ENCODE measurements at regions not wholly inside any gene's neighbourhood (a gene's known extent, or its start where the extent isn't known, plus 50 kb on each side); places are given as distances from the start of the nearest gene placed in this dataset.

GRCh38 chr15:77731945-77732344 is 99.2 kb upstream of the LINGO1 start:
- Histone ChIP-seq H2AFZ (ENCODE audit: low read length) (no peak overlapping the region), H3K36me3 (replicated peaks; ENCODE audit: insufficient read depth, low read length) (no peaks in the 10 kb centered on the region), H4K20me1 (ENCODE audit: insufficient read depth, low read length) (no peaks in the 10 kb centered on the region), H3F3A (ENCODE audit: insufficient read depth, low read length) (no peaks in the 10 kb centered on the region), H3K9me3 (replicated peaks; ENCODE audit: insufficient read depth, low read length) (no peaks in the 10 kb centered on the region), H3K27ac (ENCODE audit: low read length) (no peak overlapping the region), H3K79me2 (ENCODE audit: low read length) (no peaks in the 10 kb centered on the region), H3K27me3 (replicated peaks; ENCODE audit: insufficient read depth, low read length) (peaks cover 40% of the 10 kb centered on the region), H3K9me2 (replicated peaks; ENCODE audit: insufficient read depth, low read length) (no peaks in the 10 kb centered on the region), H3K4me2 (ENCODE audit: low read depth, low read length) (no peak overlapping the region), H3K4me3 (ENCODE audit: low read length) (no peak overlapping the region), H3K4me1 (ENCODE audit: low read length) (no peaks in the 10 kb centered on the region), H3K9ac (ENCODE audit: low read length) (no peak overlapping the region)
- TF ChIP-seq CTCF (IDR thresholded peaks at IDR 0.05; ENCODE audit: low read length) (no peak), EZH2phosphoT487 (IDR thresholded peaks at IDR 0.05; ENCODE audit: low read length) (no peak), EZH2 (optimal IDR thresholded peaks at IDR 0.05; ENCODE audit: low read depth, low read length) (no peak)
- DNase-seq: no peak

DNA sequence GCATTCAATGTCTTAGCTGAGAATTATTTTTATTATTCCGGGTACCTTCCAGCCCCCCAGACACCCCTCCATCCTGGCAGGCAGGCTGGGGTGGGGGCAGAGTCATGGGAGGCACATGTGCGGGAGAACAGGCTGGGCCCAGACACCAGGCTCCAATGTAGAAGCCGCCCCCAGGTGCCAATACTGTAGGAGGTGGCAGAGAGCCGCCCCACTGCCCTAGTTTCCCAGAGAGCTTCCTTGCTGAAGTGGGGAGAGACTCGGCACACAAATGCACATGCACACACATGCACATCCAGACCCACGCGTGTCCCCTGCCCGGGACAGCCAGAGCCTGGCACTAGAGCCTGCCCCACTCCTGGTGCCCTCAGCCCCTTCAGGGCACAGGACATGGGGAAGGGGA is 98.4 kb upstream of the LINGO1 start:
- Histone ChIP-seq H3K4me2 (ENCODE audit: low read depth, low read length) (no peak overlapping the region), H3K9me3 (replicated peaks; ENCODE audit: insufficient read depth, low read length) (no peaks in the 10 kb centered on the region), H2AFZ (ENCODE audit: low read length) (no peak overlapping the region), H3K4me1 (ENCODE audit: low read length) (no peaks in the 10 kb centered on the region), H3K9ac (ENCODE audit: low read length) (no peak overlapping the region), H3K27ac (ENCODE audit: low read length) (no peak overlapping the region), H3F3A (ENCODE audit: insufficient read depth, low read length) (no peaks in the 10 kb centered on the region), H3K79me2 (ENCODE audit: low read length) (no peaks in the 10 kb centered on the region), H3K9me2 (replicated peaks; ENCODE audit: insufficient read depth, low read length) (no peaks in the 10 kb centered on the region), H3K4me3 (ENCODE audit: low read length) (no peak overlapping the region), H3K27me3 (replicated peaks; ENCODE audit: insufficient read depth, low read length) (peaks cover 38% of the 10 kb centered on the region), H3K36me3 (replicated peaks; ENCODE audit: insufficient read depth, low read length) (no peaks in the 10 kb centered on the region), H4K20me1 (ENCODE audit: insufficient read depth, low read length) (no peaks in the 10 kb centered on the region)
- TF ChIP-seq CTCF (IDR thresholded peaks at IDR 0.05; ENCODE audit: low read length) (no peak), EZH2phosphoT487 (IDR thresholded peaks at IDR 0.05; ENCODE audit: low read length) (no peak), EZH2 (optimal IDR thresholded peaks at IDR 0.05; ENCODE audit: low read depth, low read length) (no peak)
- DNase-seq: no peak

GRCh38 chr15:77727635-77728304 is 95.1 kb upstream of the LINGO1 start:
- H4K20me1 ChIP-seq (ENCODE audit: insufficient read depth, low read length): no peaks in the 10 kb centered on the region
- H3K9ac ChIP-seq (ENCODE audit: low read length): no peak overlapping the region
- no peak overlapping the region for H2AFZ ChIP-seq (ENCODE audit: low read length)
- no peak overlapping the region for H3K27ac ChIP-seq (ENCODE audit: low read length)
- TF ChIP-seq EZH2phosphoT487 (IDR thresholded peaks at IDR 0.05; ENCODE audit: low read length): no peak
- no peak for TF ChIP-seq CTCF (IDR thresholded peaks at IDR 0.05; ENCODE audit: low read length)
- no peak for TF ChIP-seq EZH2 (optimal IDR thresholded peaks at IDR 0.05; ENCODE audit: low read depth, low read length)
- no peaks in the 10 kb centered on the region for H3K4me1 ChIP-seq (ENCODE audit: low read length)
- H3K36me3 ChIP-seq (replicated peaks; ENCODE audit: insufficient read depth, low read length): no peaks in the 10 kb centered on the region
- H3K27me3 ChIP-seq (replicated peaks; ENCODE audit: insufficient read depth, low read length): peaks cover 24% of the 10 kb centered on the region
- no peak for DNase-seq
- no peaks in the 10 kb centered on the region for H3K9me3 ChIP-seq (replicated peaks; ENCODE audit: insufficient read depth, low read length)
- H3K4me2 ChIP-seq (ENCODE audit: low read depth, low read length): no peak overlapping the region
- no peak overlapping the region for H3K4me3 ChIP-seq (ENCODE audit: low read length)
- H3K79me2 ChIP-seq (ENCODE audit: low read length): no peaks in the 10 kb centered on the region
- no peaks in the 10 kb centered on the region for H3F3A ChIP-seq (ENCODE audit: insufficient read depth, low read length)
- no peaks in the 10 kb centered on the region for H3K9me2 ChIP-seq (replicated peaks; ENCODE audit: insufficient read depth, low read length)

Data from MM.1S (cell line).